Sigmoid colon (tissue), 4 donors: ENCODE measurements at regions not wholly inside any gene's neighbourhood (a gene's known extent, or its start where the extent isn't known, plus 50 kb on each side); places are given as distances from the start of the nearest gene placed in this dataset.

Experiments
- CTCF ChIP-seq, 4 experiments: fragments of 450-650 bp in 3 of 4; fragments of 200-600 bp in 1 of 4; IDR thresholded peaks; one replicate each; pipeline ENCODE4 v1.5.1; 2016 to 2019; ENCODE audit warnings: antibody characterized with exemption in 4 of 4, mild to moderate bottlenecking in 3 of 4, moderate library complexity in 2 of 4
- POLR2A ChIP-seq, 2 donors: fragments of 450-650 bp; IDR thresholded peaks; one replicate each; pipeline ENCODE4 v1.6.1; 2016; ENCODE audit warnings: antibody characterized with exemption in 2 of 2, mild to moderate bottlenecking in 2 of 2, moderate library complexity in 2 of 2
- POLR2AphosphoS5 ChIP-seq, 4 donors: sonication (generic); formaldehyde crosslinking; IDR thresholded peaks; one replicate each; pipeline ENCODE4 v1.6.1; 2017; ENCODE audit warnings: antibody characterized with exemption in 4 of 4

- TF ChIP-seq CTCF (IDR thresholded peaks at IDR 0.05) = no peak
- TF ChIP-seq POLR2A (IDR thresholded peaks at IDR 0.05) = no peak
- no peak for TF ChIP-seq POLR2AphosphoS5 (IDR thresholded peaks at IDR 0.05)
Measured at GRCh38 chr17:31650756-31651520, 208.1 kb downstream of the COPRS start.
